Skeletal muscle satellite cell (primary cell): ENCODE measurements at regions not wholly inside any gene's neighbourhood (a gene's known extent, or its start where the extent isn't known, plus 50 kb on each side); places are given as distances from the start of the nearest gene placed in this dataset.

Experiments used
- H3K27me3 ChIP-seq: 2 replicates; pipeline ENCODE4 v1.7.0; 2013; ENCODE audit warnings: low read length; ENCODE audit not compliant: control insufficient read depth, insufficient read depth
- H3K36me3 ChIP-seq: 2 replicates; pipeline ENCODE4 v1.7.0; 2013; ENCODE audit warnings: mild to moderate bottlenecking, control low read depth, low read length; ENCODE audit not compliant: insufficient read depth
- H3K4me1 ChIP-seq: 2 replicates; pipeline ENCODE4 v1.7.0; 2013; ENCODE audit warnings: low read length; ENCODE audit not compliant: control insufficient read depth, insufficient read depth
- H3K4me2 ChIP-seq: 2 replicates; pipeline ENCODE4 v1.7.0; 2013; ENCODE audit warnings: mild to moderate bottlenecking, low read length
- H3K4me3 ChIP-seq: 2 replicates; pipeline ENCODE4 v1.7.0; 2013; ENCODE audit warnings: low read length
- H3K9ac ChIP-seq: 2 replicates; pipeline ENCODE4 v1.7.0; 2013; ENCODE audit warnings: mild to moderate bottlenecking, low read depth, low read length, moderate library complexity
- H3K9me3 ChIP-seq: replicated peaks from 2 replicates; pipeline ENCODE4 v1.7.0; 2013; ENCODE audit warnings: mild to moderate bottlenecking, control low read depth, low read length

DNA sequence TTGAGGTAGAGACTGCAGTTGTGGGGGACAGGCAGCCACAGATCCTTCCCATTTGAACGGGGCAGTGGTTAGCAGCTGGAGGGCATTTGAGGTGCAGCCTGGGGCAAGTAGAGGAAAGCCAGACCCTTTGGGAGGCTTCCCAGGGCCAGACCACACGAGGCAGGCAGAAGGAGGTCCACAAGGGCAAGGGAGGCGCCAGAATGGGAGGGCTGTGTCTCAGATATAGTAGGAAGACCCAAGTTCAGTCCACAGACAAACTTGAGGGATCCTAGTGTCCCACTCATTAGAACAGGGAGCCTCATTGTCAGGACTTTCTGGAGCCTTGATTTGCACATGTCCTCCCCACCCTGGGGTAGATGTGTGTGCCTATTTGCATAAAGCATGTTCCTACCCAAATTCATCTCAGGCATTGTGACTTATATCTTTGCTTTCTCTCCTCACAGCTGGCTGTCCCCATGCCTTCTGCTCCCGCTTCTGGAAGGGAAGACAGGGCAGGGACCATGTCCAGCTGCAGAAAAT is 166.0 kb downstream of the VEGFA start:
- H3K36me3 ChIP-seq = no peaks in the 10 kb centered on the region
- H3K4me3 ChIP-seq = no peak overlapping the region
- H3K27me3 ChIP-seq = no peaks in the 10 kb centered on the region
- H3K4me1 ChIP-seq = no peaks in the 10 kb centered on the region
- no peak overlapping the region for H3K9ac ChIP-seq
- H3K4me2 ChIP-seq = no peak overlapping the region
- H3K9me3 ChIP-seq = no peaks in the 10 kb centered on the region

DNA sequence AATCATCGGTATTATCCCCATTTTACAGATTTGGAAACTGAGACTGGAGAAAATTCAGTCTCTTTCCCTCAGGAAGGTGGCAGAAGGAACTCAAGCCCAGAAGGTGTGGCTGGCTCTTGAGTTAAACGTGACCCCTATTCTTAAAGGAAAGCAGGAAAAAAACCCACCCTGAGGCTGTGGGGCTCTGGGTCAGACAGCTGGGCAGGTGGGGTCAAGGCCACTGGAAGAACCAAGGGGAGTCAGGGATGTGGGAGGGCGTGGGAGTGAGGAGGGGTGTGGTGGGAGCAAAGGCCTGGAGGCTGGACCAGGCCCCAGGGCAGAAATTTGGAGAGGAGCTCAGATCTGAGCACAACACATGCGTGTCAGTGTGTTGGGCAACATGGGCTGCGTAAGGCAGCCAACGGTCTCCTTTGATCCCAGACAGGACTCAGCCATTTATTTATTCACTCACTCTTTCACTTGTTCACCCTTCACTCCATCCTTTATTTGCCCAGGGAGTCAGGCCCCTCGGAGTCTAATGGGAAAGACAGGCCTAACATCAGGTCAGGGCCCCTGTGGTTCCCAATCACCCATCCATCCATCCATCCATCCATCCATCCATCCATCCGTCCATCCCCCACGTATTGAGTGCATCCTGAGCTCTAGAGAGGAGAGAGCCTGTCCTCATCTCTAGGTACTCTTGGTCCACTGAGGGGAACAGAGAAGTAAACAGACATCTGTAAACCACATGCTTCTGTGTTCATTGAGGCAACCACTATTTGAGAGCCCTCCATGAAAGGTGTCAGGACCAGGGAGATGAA is 165.0 kb downstream of the VEGFA start:
- H3K9ac ChIP-seq = no peak overlapping the region

GRCh38 chr6:43934183-43934802 is 164.3 kb downstream of the VEGFA start:
- no peak overlapping the region for H3K4me2 ChIP-seq
- H3K9ac ChIP-seq = no peak overlapping the region
- no peaks in the 10 kb centered on the region for H3K9me3 ChIP-seq
- no peaks in the 10 kb centered on the region for H3K4me1 ChIP-seq
- H3K36me3 ChIP-seq = no peaks in the 10 kb centered on the region
- H3K27me3 ChIP-seq = no peaks in the 10 kb centered on the region
- H3K4me3 ChIP-seq = no peak overlapping the region

More for the DNA sequence above, 165.0 kb downstream of the VEGFA start:
- H3K4me3 ChIP-seq = no peak overlapping the region
- no peak overlapping the region for H3K4me2 ChIP-seq
- no peaks in the 10 kb centered on the region for H3K36me3 ChIP-seq
- no peaks in the 10 kb centered on the region for H3K9me3 ChIP-seq
- no peaks in the 10 kb centered on the region for H3K27me3 ChIP-seq
- no peaks in the 10 kb centered on the region for H3K4me1 ChIP-seq

DNA sequence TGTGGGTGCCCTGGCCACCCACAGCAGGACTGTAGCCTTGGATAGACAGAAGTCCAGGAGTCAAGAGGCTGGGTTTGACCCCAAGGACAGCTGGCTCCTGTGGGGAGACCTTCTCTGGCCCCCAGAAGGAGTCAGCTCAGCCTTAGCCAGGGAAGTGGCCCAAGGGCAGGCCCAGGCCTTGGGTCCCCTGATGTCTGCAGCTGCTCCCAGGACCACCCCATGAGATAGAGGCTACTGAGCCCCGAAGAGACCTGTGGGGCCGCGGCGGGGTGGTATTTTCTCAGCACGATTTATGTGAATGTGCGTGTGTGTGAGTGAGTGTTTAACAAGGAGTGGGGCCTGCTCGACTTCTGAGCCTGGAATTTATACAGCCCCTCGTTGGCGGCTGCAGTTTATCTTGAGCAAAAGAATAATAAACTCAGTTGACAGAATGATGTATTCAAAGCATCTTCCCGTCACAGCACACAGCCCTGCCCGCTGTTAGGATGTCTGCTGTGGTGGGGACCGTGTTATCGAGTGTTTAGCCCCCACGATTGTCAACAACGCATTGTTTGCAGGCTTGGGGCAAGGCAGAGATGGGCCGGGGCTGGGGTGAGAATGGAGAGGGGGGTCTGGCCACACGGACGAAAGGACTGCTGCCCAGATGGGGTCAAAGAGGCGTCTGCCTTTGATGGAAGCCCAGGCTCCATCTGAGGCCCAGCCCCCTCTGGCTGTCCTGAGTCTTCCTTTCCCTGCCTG is 163.3 kb downstream of the VEGFA start:
- no peaks in the 10 kb centered on the region for H3K9me3 ChIP-seq
- no peaks in the 10 kb centered on the region for H3K4me1 ChIP-seq
- no peak overlapping the region for H3K4me2 ChIP-seq
- H3K4me3 ChIP-seq = no peak overlapping the region
- no peaks in the 10 kb centered on the region for H3K27me3 ChIP-seq
- H3K9ac ChIP-seq = no peak overlapping the region
- no peaks in the 10 kb centered on the region for H3K36me3 ChIP-seq

DNA sequence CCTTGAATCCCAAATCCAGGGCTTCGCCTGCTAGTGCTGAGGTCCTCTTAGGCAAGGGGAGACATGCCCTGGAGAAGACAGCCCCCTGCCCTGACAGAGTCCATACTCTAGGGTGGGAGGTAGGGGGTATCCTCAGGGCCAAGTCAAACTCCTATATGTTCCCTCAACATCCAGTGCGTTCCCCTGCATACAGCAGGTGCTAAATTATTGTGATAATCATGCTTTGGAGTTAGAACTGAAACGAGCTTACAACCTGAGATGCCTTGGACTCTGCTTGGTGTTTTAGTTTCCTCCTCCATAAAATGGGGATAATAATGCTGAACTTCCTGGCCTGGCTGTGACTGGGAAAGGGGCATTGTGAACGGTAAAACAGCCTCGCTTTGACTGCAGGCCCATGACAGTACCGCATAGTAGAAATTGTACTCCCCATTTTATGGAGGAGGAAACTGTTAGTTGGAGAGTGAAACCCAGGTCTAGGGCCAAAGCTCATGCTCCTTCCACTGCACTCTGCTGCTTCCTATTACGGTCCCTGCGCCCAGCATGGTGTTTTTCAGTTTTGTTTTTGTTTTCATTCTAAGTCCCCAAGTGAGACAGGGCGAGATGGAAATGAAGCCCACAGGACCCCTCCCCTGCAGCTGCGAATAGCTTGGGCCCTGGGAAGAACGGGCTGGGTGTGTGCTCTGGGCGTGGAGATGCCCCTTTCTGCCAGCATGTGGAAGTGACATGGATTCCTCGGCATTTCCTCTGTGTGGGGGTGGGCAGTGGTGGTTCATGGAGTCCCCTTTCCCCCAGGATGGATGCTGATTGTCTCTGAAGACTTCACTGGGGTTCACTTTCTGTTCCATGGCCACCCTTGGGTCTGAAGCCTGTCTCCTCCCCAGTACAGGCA is 162.5 kb downstream of the VEGFA start:
- Histone ChIP-seq H3K4me2 (no peak overlapping the region), H3K36me3 (no peaks in the 10 kb centered on the region), H3K9ac (no peak overlapping the region), H3K4me3 (no peak overlapping the region), H3K9me3 (no peaks in the 10 kb centered on the region), H3K4me1 (no peaks in the 10 kb centered on the region), H3K27me3 (no peaks in the 10 kb centered on the region)

GRCh38 chr6:43931201-43931600 is 161.2 kb downstream of the VEGFA start:
- Histone ChIP-seq H3K4me1 (peaks cover 5% of the 10 kb centered on the region), H3K27me3 (no peaks in the 10 kb centered on the region), H3K9me3 (no peaks in the 10 kb centered on the region), H3K4me3 (no peak overlapping the region), H3K9ac (no peak overlapping the region), H3K36me3 (no peaks in the 10 kb centered on the region), H3K4me2 (no peak overlapping the region)

GRCh38 chr6:43930440-43931154 is 160.6 kb downstream of the VEGFA start:
- H3K36me3 ChIP-seq = no peaks in the 10 kb centered on the region
- H3K4me1 ChIP-seq = peaks cover 6% of the 10 kb centered on the region
- no peaks in the 10 kb centered on the region for H3K9me3 ChIP-seq
- no peaks in the 10 kb centered on the region for H3K27me3 ChIP-seq
- H3K4me3 ChIP-seq = no peak overlapping the region
- no peak overlapping the region for H3K9ac ChIP-seq
- H3K4me2 ChIP-seq = no peak overlapping the region

- no peak overlapping the region for H3K9ac ChIP-seq
- H3K36me3 ChIP-seq = no peaks in the 10 kb centered on the region
- no peak overlapping the region for H3K4me2 ChIP-seq
- H3K4me1 ChIP-seq = peaks cover 10% of the 10 kb centered on the region
- H3K27me3 ChIP-seq = no peaks in the 10 kb centered on the region
- no peaks in the 10 kb centered on the region for H3K9me3 ChIP-seq
- H3K4me3 ChIP-seq = no peak overlapping the region
Measured at GRCh38 chr6:43929511-43929910, 159.5 kb downstream of the VEGFA start.

- no peak overlapping the region for H3K4me3 ChIP-seq
- H3K27me3 ChIP-seq = no peaks in the 10 kb centered on the region
- H3K9me3 ChIP-seq = no peaks in the 10 kb centered on the region
- no peak overlapping the region for H3K9ac ChIP-seq
- H3K4me2 ChIP-seq = no peak overlapping the region
- H3K36me3 ChIP-seq = no peaks in the 10 kb centered on the region
- peaks cover 28% of the 10 kb centered on the region for H3K4me1 ChIP-seq
Measured at GRCh38 chr6:43927532-43928210, 157.7 kb downstream of the VEGFA start.
